ENCODE measurements at regions not wholly inside any gene's neighbourhood (a gene's known extent, or its start where the extent isn't known, plus 50 kb on each side); places are given as distances from the start of the nearest gene placed in this dataset.

DNA sequence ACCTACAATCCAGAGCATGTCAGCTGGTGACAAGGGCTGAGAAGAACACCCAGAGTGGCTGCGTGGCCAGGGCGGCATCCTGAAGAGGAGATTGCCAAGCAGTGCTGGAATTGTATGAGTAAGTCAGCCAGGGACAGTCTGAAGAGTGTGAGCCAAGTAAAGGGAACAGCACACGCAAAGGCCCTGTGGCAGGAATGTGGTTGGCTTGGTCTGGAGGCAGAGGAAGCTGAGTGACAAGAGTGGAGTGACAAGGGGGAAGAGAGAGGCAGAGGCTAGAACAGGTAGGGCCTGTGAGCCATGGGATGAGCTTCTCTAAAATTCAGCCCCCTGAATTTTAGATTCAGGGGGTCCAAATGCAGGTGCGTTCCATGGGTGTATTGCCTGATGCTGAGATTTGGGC is 53.7 kb upstream of the UQCRFS1 start:
- Mint-ChIP-seq H3K4me1 (peaks cover 30% of the 10 kb centered on the region), H3K27me3 (ENCODE audit: low read depth) (peaks cover 5% of the 10 kb centered on the region), H3K27ac (no peak overlapping the region), H3K36me3 (0 out of 2 replicates have a peak, but pooled peaks cover 2% of the 10 kb centered on the region), H3K9me3 (peaks cover 7% of the 10 kb centered on the region), H3K4me3 (no peak overlapping the region)
- no peak for ATAC-seq
- no peak for DNase-seq (ENCODE audit: low spot score)
- ChIA-PET CTCF (no interaction called here), POLR2A (no interaction called here)
- TF ChIP-seq CREM (CRISPR knock-in tag; IDR thresholded peaks at IDR 0.05) (no peak), FOXK1 (CRISPR knock-in tag; IDR thresholded peaks at IDR 0.05) (no peak)
- TF ChIP-seq, protein P1, sequence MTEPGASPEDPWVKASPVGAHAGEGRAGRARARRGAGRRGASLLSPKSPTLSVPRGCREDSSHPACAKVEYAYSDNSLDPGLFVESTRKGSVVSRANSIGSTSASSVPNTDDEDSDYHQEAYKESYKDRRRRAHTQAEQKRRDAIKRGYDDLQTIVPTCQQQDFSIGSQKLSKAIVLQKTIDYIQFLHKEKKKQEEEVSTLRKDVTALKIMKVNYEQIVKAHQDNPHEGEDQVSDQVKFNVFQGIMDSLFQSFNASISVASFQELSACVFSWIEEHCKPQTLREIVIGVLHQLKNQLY (CRISPR knock-in tag; IDR thresholded peaks at IDR 0.05): no peak

DNA sequence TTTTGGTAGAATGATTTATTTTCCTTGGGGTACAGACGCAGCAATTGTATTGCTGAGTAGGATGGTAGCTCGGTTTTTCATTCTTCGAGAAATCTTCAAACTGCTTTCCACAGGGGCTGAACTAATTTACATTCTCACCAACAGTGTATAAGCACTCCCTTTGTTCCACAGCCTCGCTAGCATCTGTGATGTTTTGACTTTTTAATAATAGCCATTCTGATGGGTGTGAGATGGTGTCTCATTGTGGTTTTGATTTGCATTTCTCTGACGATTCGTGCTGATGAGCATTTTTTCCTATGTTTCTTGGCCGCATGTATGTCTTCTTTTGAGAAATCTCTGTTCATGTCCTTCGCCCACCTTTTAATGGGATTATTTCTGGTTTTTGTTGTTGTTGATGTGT is 54.8 kb upstream of the UQCRFS1 start:
- H3K27ac Mint-ChIP-seq: no peak overlapping the region
- no peak overlapping the region for H3K4me3 Mint-ChIP-seq
- ChIA-PET POLR2A (no interaction called here), CTCF (interaction anchor here (1.2 to 3.2 kb wide), 2 partner anchors 138 to 261 kb away, joined by 3 to 20 read pairs; no protein-coding TSS in a partner anchor)
- H3K36me3 Mint-ChIP-seq: 0 out of 2 replicates have a peak, but pooled peaks cover 2% of the 10 kb centered on the region
- TF ChIP-seq, protein P2, sequence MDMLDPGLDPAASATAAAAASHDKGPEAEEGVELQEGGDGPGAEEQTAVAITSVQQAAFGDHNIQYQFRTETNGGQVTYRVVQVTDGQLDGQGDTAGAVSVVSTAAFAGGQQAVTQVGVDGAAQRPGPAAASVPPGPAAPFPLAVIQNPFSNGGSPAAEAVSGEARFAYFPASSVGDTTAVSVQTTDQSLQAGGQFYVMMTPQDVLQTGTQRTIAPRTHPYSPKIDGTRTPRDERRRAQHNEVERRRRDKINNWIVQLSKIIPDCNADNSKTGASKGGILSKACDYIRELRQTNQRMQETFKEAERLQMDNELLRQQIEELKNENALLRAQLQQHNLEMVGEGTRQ (CRISPR knock-in tag; IDR thresholded peaks at IDR 0.05): no peak
- TF ChIP-seq, protein P3, sequence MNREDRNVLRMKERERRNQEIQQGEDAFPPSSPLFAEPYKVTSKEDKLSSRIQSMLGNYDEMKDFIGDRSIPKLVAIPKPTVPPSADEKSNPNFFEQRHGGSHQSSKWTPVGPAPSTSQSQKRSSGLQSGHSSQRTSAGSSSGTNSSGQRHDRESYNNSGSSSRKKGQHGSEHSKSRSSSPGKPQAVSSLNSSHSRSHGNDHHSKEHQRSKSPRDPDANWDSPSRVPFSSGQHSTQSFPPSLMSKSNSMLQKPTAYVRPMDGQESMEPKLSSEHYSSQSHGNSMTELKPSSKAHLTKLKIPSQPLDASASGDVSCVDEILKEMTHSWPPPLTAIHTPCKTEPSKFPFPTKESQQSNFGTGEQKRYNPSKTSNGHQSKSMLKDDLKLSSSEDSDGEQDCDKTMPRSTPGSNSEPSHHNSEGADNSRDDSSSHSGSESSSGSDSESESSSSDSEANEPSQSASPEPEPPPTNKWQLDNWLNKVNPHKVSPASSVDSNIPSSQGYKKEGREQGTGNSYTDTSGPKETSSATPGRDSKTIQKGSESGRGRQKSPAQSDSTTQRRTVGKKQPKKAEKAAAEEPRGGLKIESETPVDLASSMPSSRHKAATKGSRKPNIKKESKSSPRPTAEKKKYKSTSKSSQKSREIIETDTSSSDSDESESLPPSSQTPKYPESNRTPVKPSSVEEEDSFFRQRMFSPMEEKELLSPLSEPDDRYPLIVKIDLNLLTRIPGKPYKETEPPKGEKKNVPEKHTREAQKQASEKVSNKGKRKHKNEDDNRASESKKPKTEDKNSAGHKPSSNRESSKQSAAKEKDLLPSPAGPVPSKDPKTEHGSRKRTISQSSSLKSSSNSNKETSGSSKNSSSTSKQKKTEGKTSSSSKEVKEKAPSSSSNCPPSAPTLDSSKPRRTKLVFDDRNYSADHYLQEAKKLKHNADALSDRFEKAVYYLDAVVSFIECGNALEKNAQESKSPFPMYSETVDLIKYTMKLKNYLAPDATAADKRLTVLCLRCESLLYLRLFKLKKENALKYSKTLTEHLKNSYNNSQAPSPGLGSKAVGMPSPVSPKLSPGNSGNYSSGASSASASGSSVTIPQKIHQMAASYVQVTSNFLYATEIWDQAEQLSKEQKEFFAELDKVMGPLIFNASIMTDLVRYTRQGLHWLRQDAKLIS (CRISPR knock-in tag; IDR thresholded peaks at IDR 0.05; ENCODE audit: borderline replicate concordance): no peak
- TF ChIP-seq TEAD4 (CRISPR knock-in tag; IDR thresholded peaks at IDR 0.05) (no peak), ZNF317 (CRISPR knock-in tag; IDR thresholded peaks at IDR 0.05; ENCODE audit: borderline replicate concordance, low read depth) (no peak), IRF2 (CRISPR knock-in tag; IDR thresholded peaks at IDR 0.05; ENCODE audit: borderline replicate concordance, low read depth) (no peak), ZNF416 (CRISPR knock-in tag; IDR thresholded peaks at IDR 0.05) (no peak), ATF1 (CRISPR knock-in tag; IDR thresholded peaks at IDR 0.05) (no peak), GABPB1 (CRISPR knock-in tag; IDR thresholded peaks at IDR 0.05) (no peak), ZNF396 (CRISPR knock-in tag; IDR thresholded peaks at IDR 0.05; ENCODE audit: borderline replicate concordance) (no peak), NR1H2 (CRISPR knock-in tag; IDR thresholded peaks at IDR 0.05) (no peak), CREM (CRISPR knock-in tag; IDR thresholded peaks at IDR 0.05) (no peak), ZNF671 (CRISPR knock-in tag; IDR thresholded peaks at IDR 0.05) (no peak), RORB (CRISPR knock-in tag; IDR thresholded peaks at IDR 0.05) (no peak), SMAD3 (CRISPR knock-in tag; IDR thresholded peaks at IDR 0.05; ENCODE audit: borderline replicate concordance) (no peak), FOXJ3 (CRISPR knock-in tag; IDR thresholded peaks at IDR 0.05; ENCODE audit: borderline replicate concordance) (no peak), NR2C2 (CRISPR knock-in tag; IDR thresholded peaks at IDR 0.05) (no peak), EMX1 (CRISPR knock-in tag; IDR thresholded peaks at IDR 0.05) (no peak)
- TF ChIP-seq, protein P4, sequence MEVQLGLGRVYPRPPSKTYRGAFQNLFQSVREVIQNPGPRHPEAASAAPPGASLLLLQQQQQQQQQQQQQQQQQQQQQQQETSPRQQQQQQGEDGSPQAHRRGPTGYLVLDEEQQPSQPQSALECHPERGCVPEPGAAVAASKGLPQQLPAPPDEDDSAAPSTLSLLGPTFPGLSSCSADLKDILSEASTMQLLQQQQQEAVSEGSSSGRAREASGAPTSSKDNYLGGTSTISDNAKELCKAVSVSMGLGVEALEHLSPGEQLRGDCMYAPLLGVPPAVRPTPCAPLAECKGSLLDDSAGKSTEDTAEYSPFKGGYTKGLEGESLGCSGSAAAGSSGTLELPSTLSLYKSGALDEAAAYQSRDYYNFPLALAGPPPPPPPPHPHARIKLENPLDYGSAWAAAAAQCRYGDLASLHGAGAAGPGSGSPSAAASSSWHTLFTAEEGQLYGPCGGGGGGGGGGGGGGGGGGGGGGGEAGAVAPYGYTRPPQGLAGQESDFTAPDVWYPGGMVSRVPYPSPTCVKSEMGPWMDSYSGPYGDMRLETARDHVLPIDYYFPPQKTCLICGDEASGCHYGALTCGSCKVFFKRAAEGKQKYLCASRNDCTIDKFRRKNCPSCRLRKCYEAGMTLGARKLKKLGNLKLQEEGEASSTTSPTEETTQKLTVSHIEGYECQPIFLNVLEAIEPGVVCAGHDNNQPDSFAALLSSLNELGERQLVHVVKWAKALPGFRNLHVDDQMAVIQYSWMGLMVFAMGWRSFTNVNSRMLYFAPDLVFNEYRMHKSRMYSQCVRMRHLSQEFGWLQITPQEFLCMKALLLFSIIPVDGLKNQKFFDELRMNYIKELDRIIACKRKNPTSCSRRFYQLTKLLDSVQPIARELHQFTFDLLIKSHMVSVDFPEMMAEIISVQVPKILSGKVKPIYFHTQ (CRISPR knock-in tag; IDR thresholded peaks at IDR 0.05): no peak
- TF ChIP-seq, protein P5, sequence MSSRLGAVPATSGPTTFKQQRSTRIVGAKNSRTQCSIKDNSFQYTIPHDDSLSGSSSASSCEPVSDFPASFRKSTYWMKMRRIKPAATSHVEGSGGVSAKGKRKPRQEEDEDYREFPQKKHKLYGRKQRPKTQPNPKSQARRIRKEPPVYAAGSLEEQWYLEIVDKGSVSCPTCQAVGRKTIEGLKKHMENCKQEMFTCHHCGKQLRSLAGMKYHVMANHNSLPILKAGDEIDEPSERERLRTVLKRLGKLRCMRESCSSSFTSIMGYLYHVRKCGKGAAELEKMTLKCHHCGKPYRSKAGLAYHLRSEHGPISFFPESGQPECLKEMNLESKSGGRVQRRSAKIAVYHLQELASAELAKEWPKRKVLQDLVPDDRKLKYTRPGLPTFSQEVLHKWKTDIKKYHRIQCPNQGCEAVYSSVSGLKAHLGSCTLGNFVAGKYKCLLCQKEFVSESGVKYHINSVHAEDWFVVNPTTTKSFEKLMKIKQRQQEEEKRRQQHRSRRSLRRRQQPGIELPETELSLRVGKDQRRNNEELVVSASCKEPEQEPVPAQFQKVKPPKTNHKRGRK (CRISPR knock-in tag; IDR thresholded peaks at IDR 0.05; ENCODE audit: borderline replicate concordance): no peak
- peaks cover 30% of the 10 kb centered on the region for H3K4me1 Mint-ChIP-seq
- ATAC-seq (no peak), DNase-seq (ENCODE audit: low spot score) (no peak)
- H3K27me3 Mint-ChIP-seq (ENCODE audit: low read depth): peaks cover 5% of the 10 kb centered on the region
- H3K9me3 Mint-ChIP-seq: peaks cover 8% of the 10 kb centered on the region

All from WTC11 (cell line).